HG03045 (cell line): ENCODE measurements at regions not wholly inside any gene's neighbourhood (a gene's known extent, or its start where the extent isn't known, plus 50 kb on each side); places are given as distances from the start of the nearest gene placed in this dataset.
A peak's percentile ranks its signal among the peaks of the same experiment; 100 is the strongest.
"Not testable (repeated sequence)": the region's sequence is repeated elsewhere in the genome, so short reads cannot be mapped to it uniquely, and the experiment has no call there.

Experiments
- ATAC-seq: cut with Tn5 transposase; IDR thresholded peaks from one replicate; pipeline ENCODE4 v1.9.1; 2021; ENCODE audit warnings: mild to moderate bottlenecking, moderate library complexity; ENCODE audit not compliant: unreplicated experiment

GRCh38 chr1:25134307-25134706 is 98.0 kb downstream of the SYF2 start:
- no peak for ATAC-seq

GRCh38 chr1:25131794-25132193 is 100.5 kb downstream of the SYF2 start:
- no peak for ATAC-seq

DNA sequence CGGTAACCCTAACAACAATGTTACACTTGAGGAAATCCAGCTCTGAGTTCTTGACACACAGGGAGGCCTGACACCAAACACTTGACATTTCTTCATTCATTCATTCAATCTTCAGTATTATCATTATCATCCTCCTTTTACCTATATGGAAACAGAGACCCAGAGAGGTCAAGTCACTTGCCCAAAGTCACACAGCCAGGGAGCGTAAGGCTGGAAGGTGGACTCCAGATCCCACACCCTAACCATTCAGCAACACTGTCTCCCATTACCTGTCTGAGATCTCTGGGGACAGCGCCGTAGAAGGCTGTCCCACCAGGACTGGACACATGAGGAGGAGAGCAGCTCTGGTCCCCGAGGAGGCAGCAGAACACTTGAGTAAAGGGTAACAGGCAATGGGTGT is 101.4 kb downstream of the SYF2 start:
- no peak for ATAC-seq

GRCh38 chr1:25129380-25129779 is 102.9 kb downstream of the SYF2 start:
- no peak for ATAC-seq

DNA sequence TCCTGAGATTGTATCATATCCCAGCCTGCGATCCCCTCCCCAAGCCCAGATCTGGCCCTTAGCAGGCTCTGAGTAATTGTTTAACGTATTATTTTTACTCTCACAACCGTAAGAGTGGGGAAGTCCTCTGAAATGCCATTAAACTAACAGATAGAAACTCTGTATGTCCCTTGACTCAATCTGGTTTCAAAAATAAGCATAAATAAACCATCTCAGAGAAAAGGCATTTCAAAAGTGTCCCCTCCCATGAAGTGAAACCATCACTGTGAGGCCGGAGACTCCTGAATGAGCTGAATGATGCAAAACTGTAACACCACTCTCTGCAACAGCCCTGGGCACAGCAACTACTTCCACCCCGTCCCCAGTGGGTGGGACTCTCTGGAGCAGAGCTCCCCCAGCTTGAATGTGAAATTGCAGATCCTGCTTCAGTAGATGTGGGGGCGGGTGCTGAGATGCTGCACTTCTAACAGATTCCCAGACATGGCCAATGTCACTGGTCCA is 104.1 kb downstream of the SYF2 start:
- ATAC-seq, result peak; percentile 75

DNA sequence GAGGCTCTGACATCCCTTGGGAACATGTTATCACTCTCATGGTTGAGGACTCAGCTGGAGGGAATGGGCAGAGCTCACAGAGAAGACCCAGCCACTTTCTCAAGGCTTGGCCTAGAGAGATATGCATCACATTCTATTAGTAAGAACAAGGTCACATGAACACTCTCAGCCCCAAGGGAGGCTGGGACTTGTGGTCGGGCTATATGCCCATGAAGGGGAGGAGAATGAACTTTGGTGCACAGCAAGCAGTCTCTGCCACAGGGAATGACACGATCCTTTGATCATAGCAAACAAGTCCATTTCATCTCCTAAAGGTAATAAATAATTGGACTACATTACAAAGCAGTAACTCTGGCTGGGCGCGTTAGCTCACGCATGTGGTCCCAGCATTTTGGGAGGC is 105.7 kb downstream of the SYF2 start:
- ATAC-seq, result no peak

- ATAC-seq, result no peak
Observed at GRCh38 chr1:25123551-25123950, 108.8 kb downstream of the SYF2 start.

DNA sequence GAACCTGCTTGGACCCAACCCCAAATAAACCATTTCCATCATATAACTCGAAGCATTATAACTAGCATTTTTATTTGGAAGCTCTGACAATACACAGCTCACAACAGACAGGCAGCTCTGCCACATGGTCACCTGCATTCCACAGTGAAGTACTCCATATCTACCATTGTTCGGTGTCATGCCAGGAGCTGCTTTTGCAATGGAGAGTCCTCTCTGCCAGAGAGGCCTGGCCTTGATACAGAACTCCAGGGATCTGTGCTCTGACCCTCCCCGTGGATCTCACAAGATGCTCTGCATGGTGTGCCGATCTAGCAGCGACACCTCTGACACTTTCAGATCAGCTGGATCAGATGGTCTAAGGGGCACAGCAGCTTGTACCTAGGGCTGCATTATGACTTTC is 109.6 kb downstream of the SYF2 start:
- no peak for ATAC-seq

- no peak for ATAC-seq
Observed at GRCh38 chr1:25120281-25120680, 112.0 kb downstream of the SYF2 start.

GRCh38 chr1:25118546-25118945 is 113.8 kb downstream of the SYF2 start:
- no peak for ATAC-seq

DNA sequence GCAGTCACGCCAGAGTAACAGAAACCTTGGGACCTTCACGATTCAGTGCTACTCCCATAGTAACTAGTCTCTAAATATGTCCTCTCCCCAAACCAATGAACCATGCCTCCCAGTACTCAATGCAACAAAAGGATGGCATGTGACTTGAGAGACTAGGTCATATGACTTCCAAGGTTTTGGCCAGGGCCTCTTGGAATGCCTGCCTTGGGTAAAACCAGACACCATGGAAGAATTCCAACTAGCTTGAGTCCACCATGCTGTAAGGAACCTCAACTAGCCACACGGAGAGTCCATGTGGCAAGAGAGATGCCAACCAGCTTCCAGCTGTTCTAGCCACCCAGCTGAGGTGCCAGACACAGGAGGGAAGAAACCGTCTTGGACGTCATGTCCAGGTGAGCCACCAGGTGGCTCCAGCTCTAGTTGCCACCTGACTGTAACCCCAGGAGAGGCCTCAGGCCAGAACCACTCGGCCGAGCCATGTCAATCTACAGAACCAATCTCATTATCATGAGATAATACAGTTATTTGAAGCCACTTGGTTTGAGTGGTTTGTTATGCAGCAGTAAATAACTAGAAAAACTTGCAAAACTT is 115.0 kb downstream of the SYF2 start:
- ATAC-seq, result no peak

DNA sequence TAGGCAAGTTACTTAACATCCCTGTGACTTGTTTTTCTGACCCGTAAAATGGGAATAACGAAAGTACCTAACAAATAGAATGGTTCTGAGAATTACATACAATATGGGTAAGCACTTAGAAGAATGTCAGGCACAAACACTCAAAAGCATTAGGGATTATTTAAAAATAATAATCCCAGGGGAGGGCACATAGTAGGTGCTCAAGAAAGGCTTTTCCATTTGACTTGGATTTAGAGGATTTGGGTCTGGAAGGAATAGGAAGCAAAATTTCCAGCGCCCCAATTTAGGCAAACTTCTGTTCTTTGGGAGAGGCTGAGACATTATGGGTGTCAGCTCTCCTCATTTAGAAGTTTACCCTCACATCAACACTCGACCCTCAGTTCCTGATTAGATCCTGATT is 115.5 kb downstream of the SYF2 start:
- no peak for ATAC-seq

GRCh38 chr1:25116117-25116516 is 116.2 kb downstream of the SYF2 start:
- not testable (repeated sequence) for ATAC-seq

DNA sequence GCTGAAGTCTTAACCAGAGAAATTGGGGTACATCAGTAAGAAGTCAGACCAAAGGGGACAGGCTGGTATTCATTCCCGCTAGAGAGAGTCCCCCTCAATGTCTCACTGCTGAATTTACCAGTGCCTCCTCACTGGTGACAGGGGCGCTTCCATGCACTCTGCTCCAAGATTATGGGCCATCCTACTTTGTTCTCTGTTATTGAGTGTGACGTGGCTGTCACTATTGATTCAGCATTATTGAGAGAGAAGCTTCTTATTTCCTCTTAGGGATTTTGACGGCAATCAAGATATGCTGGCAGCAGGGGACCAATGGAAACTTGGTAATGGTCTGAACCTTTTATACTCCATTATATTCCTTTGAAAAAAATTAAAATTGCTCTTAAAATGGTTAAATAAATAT is 118.6 kb downstream of the SYF2 start:
- no peak for ATAC-seq

GRCh38 chr1:25113086-25113485 is 119.2 kb downstream of the SYF2 start:
- ATAC-seq, result no peak

GRCh38 chr1:25112400-25112799 is 119.9 kb downstream of the SYF2 start:
- ATAC-seq, result no peak

GRCh38 chr1:25111706-25112105 is 120.6 kb downstream of the SYF2 start:
- no peak for ATAC-seq

- ATAC-seq, result no peak
Observed at GRCh38 chr1:25110485-25110884, 121.8 kb downstream of the SYF2 start.

DNA sequence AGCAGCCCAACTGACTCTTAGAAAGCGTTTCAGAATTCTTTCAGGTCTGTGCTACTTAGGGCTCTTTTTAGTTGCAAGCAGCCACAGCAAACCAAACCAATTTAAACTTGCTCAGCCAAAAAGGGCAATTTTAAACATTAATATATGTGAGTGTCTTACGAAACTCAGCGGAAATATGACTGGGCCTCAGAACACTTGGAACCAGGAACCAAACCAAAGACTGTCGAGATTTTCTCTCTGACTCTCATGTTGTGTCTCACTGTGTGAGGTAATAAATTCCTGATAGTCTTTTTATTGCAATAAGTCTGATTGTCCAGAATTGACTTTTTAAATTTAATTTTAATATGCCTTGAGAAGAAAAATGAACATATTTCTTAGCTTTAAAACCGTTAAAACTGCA is 122.3 kb downstream of the SYF2 start:
- no peak for ATAC-seq

- ATAC-seq, result no peak
Observed at GRCh38 chr1:25109531-25109951, 122.8 kb downstream of the SYF2 start.

DNA sequence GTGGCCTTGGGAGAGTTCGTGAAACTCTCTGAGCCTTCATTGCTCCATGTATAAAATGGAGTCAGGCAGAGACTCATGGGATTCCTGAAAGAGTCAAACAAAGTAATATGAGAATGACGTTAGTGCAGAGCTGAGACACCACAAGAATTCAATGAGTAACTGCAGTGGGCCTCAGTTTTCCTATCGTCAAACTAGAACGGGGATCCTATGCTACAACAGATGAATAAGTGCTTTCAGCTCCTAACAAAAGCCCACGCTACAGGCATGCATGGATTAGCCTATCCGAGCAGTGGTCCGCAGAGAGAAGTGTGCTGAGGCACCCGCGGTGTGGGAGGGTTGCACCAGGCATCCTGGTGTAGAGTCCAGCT is 124.7 kb downstream of the SYF2 start:
- ATAC-seq, result no peak

GRCh38 chr1:25106976-25107642 is 125.2 kb downstream of the SYF2 start:
- ATAC-seq, result no peak

DNA sequence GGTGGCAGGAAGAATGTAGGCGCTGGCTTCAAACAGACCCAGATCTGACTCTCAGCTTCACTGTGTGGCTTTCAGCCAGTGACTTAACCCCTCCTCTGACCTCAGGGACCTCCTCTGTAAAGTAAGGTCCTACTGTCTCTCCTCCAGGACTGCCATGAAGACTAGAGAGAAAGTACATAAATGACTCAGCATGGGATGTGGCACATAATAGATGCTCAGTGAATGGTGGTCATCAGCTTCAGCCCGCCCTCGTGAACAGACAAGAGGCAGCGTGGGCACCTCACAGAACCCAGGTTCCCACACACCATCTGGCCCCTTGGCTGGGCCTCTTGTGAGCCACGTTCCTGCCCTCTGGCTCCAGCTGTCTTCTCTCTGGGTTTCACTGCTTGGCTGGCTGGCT is 126.0 kb downstream of the SYF2 start:
- ATAC-seq, result peak; percentile 46
